GM12878 (cell line): ENCODE measurements at regions not wholly inside any gene's neighbourhood (a gene's known extent, or its start where the extent isn't known, plus 50 kb on each side); places are given as distances from the start of the nearest gene placed in this dataset.

Source experiments
- ATAC-seq: fragments of 200-7000 bp; cut with Tn5 transposase; 3 replicates; pipeline ENCODE4 v1.9.1; 2020; ENCODE audit warnings: mild to moderate bottlenecking, moderate library complexity
- BruUV-seq: library from RNA; stranded (reverse); fragments of 400-500 nt; replicated peaks from 2 replicates; lab custom pipeline; 2021; lab: Mats Ljungman, UMichigan
- CTCF ChIA-PET: fragments of 300-600 bp; sonication (Branson Sonifier 250); formaldehyde crosslinking; extraction: SDS; loops from one replicate; lab custom pipeline; 2021; ENCODE audit warnings: inconsistent platforms; lab: Yijun Ruan, JAX
- POLR2A ChIA-PET: fragments of 350-600 bp; formaldehyde crosslinking; extraction: SDS; loops from one replicate; lab custom pipeline; 2021; ENCODE audit warnings: inconsistent platforms; lab: Charles Lee
- RAD21 ChIA-PET: fragments of 300-600 bp; sonication (Branson Sonifier 250); formaldehyde crosslinking; loops from one replicate; lab custom pipeline; 2023; ENCODE audit warnings: antibody characterized with exemption; ENCODE audit not compliant: unreplicated experiment; lab: Charles Lee
- SMC1A ChIA-PET: fragments of 300-600 bp; sonication (Branson Sonifier 250); formaldehyde crosslinking; loops from one replicate; lab custom pipeline; 2023; ENCODE audit not compliant: unreplicated experiment, uncharacterized antibody; lab: Charles Lee
- DNase-seq: peaks from one replicate; pipeline ENCODE4 v3.0.0-alpha.2; 2011; ENCODE audit warnings: low read depth, low spot score
- FAIRE-seq: peaks from 3 replicates; lab custom pipeline; 2011; peaks lifted over from hg19 to GRCh38; lab: Jason Lieb, UNC
- H2AFZ ChIP-seq: 2 replicates; pipeline ENCODE4 v1.6.0; 2011; ENCODE audit warnings: low read depth, low read length, control low read depth; ENCODE audit not compliant: control insufficient read depth
- H3K27ac ChIP-seq: 2 replicates; pipeline ENCODE4 v1.5.1; 2011; ENCODE audit warnings: control low read depth; ENCODE audit not compliant: control insufficient read depth, insufficient read depth
- H3K27me3 ChIP-seq, 2 experiments: replicated peaks in 1 of 2; 2 replicates each; pipeline versions ENCODE4 v1.6.0 to v1.6.1; 2011; ENCODE audit warnings: low read length in 1 of 2; ENCODE audit not compliant: control insufficient read depth in 2 of 2, insufficient read depth in 2 of 2
- H3K36me3 ChIP-seq, 2 experiments: 2 replicates each; pipeline ENCODE4 v1.5.1; 2011; ENCODE audit warnings: low read length in 1 of 2; ENCODE audit not compliant: control insufficient read depth in 2 of 2, insufficient read depth in 2 of 2
- H3K4me1 ChIP-seq: 2 replicates; pipeline ENCODE4 v1.6.1; 2011; ENCODE audit warnings: mild to moderate bottlenecking, low read length, moderate library complexity, mixed read lengths; ENCODE audit not compliant: control insufficient read depth, insufficient read depth
- H3K4me2 ChIP-seq: 2 replicates; pipeline ENCODE4 v1.6.0; 2011; ENCODE audit warnings: control low read depth; ENCODE audit not compliant: control insufficient read depth, insufficient read depth
- H3K4me3 ChIP-seq: fragments of 200-600 bp; sonication (generic); 2 replicates; pipeline ENCODE4 v1.5.1; 2016
- H3K79me2 ChIP-seq: 2 replicates; pipeline ENCODE4 v1.6.0; 2011; ENCODE audit warnings: low read length; ENCODE audit not compliant: control insufficient read depth, insufficient read depth
- H3K9ac ChIP-seq: 2 replicates; pipeline ENCODE4 v1.8.0; 2011; ENCODE audit warnings: low read length, control low read depth, mixed read lengths; ENCODE audit not compliant: control insufficient read depth, insufficient read depth
- H3K9me3 ChIP-seq: replicated peaks from 3 replicates; pipeline ENCODE4 v1.5.1; 2011; ENCODE audit warnings: mild to moderate bottlenecking, low read length; ENCODE audit not compliant: control insufficient read depth, insufficient read depth
- H4K20me1 ChIP-seq: 2 replicates; pipeline ENCODE4 v1.6.0; 2011; ENCODE audit not compliant: control insufficient read depth, insufficient read depth
- CUX1 ChIP-seq: IDR thresholded peaks from 2 replicates; pipeline ENCODE4 v1.6.1; 2012; ENCODE audit warnings: improper control_type of control experiment, low read depth, low read length; ENCODE audit not compliant: insufficient replicate concordance
- GABPA ChIP-seq: IDR thresholded peaks from 2 replicates; pipeline ENCODE4 v1.6.1; 2014; ENCODE audit warnings: antibody characterized with exemption, low read depth, mild to moderate bottlenecking, inconsistent platforms
- HDAC2 ChIP-seq: fragments of 200-600 bp; sonication (generic); IDR thresholded peaks from 2 replicates; pipeline ENCODE4 v1.6.1; 2017
- MAX ChIP-seq: IDR thresholded peaks from 2 replicates; pipeline ENCODE4 v1.6.1; 2012; ENCODE audit warnings: low read depth, low read length, improper control_type of control experiment
- NR2F1 ChIP-seq: fragments of 450-650 bp; conservative IDR thresholded peaks from 2 replicates; pipeline ENCODE4 v1.6.1; 2017; ENCODE audit warnings: mild to moderate bottlenecking
- POLR2A ChIP-seq: IDR thresholded peaks from 2 replicates; pipeline ENCODE4 v1.6.1; 2011; ENCODE audit warnings: low read depth, mild to moderate bottlenecking, low read length
- RUNX3 ChIP-seq: IDR thresholded peaks from 2 replicates; pipeline ENCODE4 v1.6.1; 2012; ENCODE audit warnings: low read length, inconsistent platforms
- SIN3A ChIP-seq: IDR thresholded peaks from 2 replicates; pipeline ENCODE4 v1.6.1; 2012; ENCODE audit warnings: low read depth, low read length, improper control_type of control experiment
- SRF ChIP-seq, 2 experiments: IDR thresholded peaks; 2 replicates each; pipeline ENCODE4 v1.6.1; 2011; ENCODE audit warnings: low read depth in 2 of 2, low read length in 2 of 2, mild to moderate bottlenecking in 1 of 2, moderate library complexity in 1 of 2
- SUPT20H ChIP-seq: IDR thresholded peaks from 2 replicates; pipeline ENCODE4 v1.6.1; 2011; ENCODE audit warnings: low read depth, mild to moderate bottlenecking, low read length, moderate library complexity, borderline replicate concordance; ENCODE audit not compliant: control insufficient read depth
- TARDBP ChIP-seq: IDR thresholded peaks from 2 replicates; pipeline ENCODE4 v1.6.1; 2016; ENCODE audit warnings: borderline replicate concordance
- ZBTB40 ChIP-seq: fragments of 450-650 bp; IDR thresholded peaks from 2 replicates; pipeline ENCODE4 v1.6.1; 2016; ENCODE audit warnings: mild to moderate bottlenecking, moderate library complexity, borderline replicate concordance
- WGBS: methylation state at CpG from one replicate; pipeline ENCODE4 v1.1.6; 2016; ENCODE audit warnings: low lambda C conversion rate; ENCODE audit not compliant: insufficient replicate concordance, insufficient coverage; ENCODE audit errors: missing lambda C conversion rate; 5-methylcytosine and 5-hydroxymethylcytosine counted together
- in situ Hi-C: fragments of 300-500 bp; cut with MboI; formaldehyde crosslinking; loops from 9 replicates; pipeline ENCODE4 v1.14.3; 2018; ENCODE audit warnings: mixed read lengths
- intact Hi-C: fragments of 100-400 bp; cut with micrococcal nuclease; formaldehyde crosslinking; loops from one replicate; pipeline ENCODE4 v1.14.2; 2022; ENCODE audit not compliant: unreplicated experiment

GRCh38 chr9:108467653-108468324, 388.0 kb downstream of the ACTL7B start:
- H3K4me3 ChIP-seq: no peak overlapping the region
- H3K36me3 ChIP-seq: no peaks in the 10 kb centered on the region
- DNase-seq: no peak
- no peak overlapping the region for H3K9ac ChIP-seq
- no TSS peak for BruUV-seq
- intact Hi-C loops (loop anchor here (1.0 to 5.0 kb wide), 2 partner anchors 100 to 294 kb away; no protein-coding TSS in a partner anchor), in situ Hi-C loops (no loop called here)
- ChIA-PET CTCF (interaction anchor here (1.1 to 2.5 kb wide), 6 partner anchors 9 to 296 kb away, joined by 3 to 16 read pairs (median 8); no protein-coding TSS in a partner anchor), RAD21 (interaction anchor here (0.6 to 0.9 kb wide), 2 partner anchors 98 to 294 kb away, joined by 3 to 4 read pairs; no protein-coding TSS in a partner anchor), SMC1A (interaction anchor here (0.7 to 2.8 kb wide), 4 partner anchors 14 to 292 kb away, joined by 3 to 14 read pairs (median 3); no protein-coding TSS in a partner anchor), POLR2A (no interaction called here)
- no peak for FAIRE-seq
- TF ChIP-seq TARDBP: no peak
- TF ChIP-seq HDAC2: no peak
- TF ChIP-seq SIN3A: no peak
- no peak for TF ChIP-seq RUNX3
- TF ChIP-seq MAX: no peak
- TF ChIP-seq SRF (IDR thresholded peaks at IDR 0.05; ENCODE audit: low read depth in 2 of 2, low read length in 2 of 2): no peak
- TF ChIP-seq NR2F1: no peak
- TF ChIP-seq POLR2A: no peak
- no peak for TF ChIP-seq SUPT20H
- no peak for TF ChIP-seq CUX1
- no peak for TF ChIP-seq ZBTB40
- TF ChIP-seq GABPA: no peak
- 36% methylated on average over 6 of the region's 6 CpGs for WGBS
- no peaks in the 10 kb centered on the region for H3K4me1 ChIP-seq
- H3K9me3 ChIP-seq: no peaks in the 10 kb centered on the region
- no peak overlapping the region for H3K27ac ChIP-seq
- H3K27me3 ChIP-seq: no peaks in the 10 kb centered on the region
- no peaks in the 10 kb centered on the region for H3K79me2 ChIP-seq
- ATAC-seq: no peak
- H4K20me1 ChIP-seq: no peaks in the 10 kb centered on the region; the same call in 1 of the 2 replicates
- H3K4me2 ChIP-seq: no peak overlapping the region
- H2AFZ ChIP-seq: no peak overlapping the region
